NCI-H1436 (cell line): ENCODE measurements at regions not wholly inside any gene's neighbourhood (a gene's known extent, or its start where the extent isn't known, plus 50 kb on each side); places are given as distances from the start of the nearest gene placed in this dataset.

Experiments
- DNase-seq: peaks from one replicate; lab custom pipeline; 2025; lab: John Stamatoyannopoulos, UW

DNA sequence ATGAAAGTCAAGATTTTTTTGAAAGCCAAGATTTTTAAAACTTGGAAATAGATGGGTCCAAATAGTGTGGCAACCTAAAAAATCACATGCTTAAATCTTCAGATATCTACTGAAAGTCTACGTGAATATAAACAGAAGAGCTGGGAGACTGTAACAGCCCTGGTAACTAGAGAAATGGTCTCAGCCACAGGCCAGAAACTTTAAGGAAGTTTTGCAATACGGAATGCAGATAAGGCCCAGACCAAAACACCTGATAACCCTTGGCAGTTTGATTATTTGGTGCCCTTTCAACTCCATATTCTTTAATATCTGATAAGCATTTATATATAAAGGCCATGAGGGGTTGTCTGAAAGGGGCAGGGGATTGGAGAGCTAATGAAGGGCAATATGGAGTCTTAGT is 537.3 kb upstream of the TGFBR2 start:
- DNase-seq, result no peak

GRCh38 chr3:30073040-30073439 is 533.4 kb upstream of the TGFBR2 start:
- DNase-seq, result no peak

DNA sequence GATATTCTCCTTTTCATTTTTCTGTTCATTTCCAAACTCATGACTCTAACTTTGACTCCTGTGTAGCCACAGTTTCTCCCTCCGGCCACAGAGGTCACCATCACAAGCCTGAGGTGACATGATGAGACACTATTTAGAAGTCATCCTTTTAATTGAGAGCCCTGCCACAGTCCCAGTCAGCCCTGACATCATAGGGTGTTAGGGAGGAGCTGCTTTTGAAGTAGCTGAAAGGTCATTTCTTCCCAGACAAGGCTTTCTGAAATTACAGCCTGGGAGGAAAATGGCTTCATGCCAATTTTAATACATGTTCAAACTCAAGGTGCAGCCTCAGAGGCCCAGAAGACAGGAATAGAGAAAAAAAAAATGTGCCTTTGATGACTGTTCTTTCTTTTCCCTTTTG is 532.8 kb upstream of the TGFBR2 start:
- DNase-seq, result no peak

GRCh38 chr3:30075514-30075913 is 530.9 kb upstream of the TGFBR2 start:
- DNase-seq, result no peak

GRCh38 chr3:30076899-30077298 is 529.5 kb upstream of the TGFBR2 start:
- DNase-seq, result no peak

- no peak for DNase-seq
Measured at GRCh38 chr3:30077746-30078145, 528.7 kb upstream of the TGFBR2 start.

- DNase-seq, result no peak
Measured at GRCh38 chr3:30078736-30079135, 527.7 kb upstream of the TGFBR2 start.

- DNase-seq, result no peak
Measured at GRCh38 chr3:30081904-30082303, 524.5 kb upstream of the TGFBR2 start.

DNA sequence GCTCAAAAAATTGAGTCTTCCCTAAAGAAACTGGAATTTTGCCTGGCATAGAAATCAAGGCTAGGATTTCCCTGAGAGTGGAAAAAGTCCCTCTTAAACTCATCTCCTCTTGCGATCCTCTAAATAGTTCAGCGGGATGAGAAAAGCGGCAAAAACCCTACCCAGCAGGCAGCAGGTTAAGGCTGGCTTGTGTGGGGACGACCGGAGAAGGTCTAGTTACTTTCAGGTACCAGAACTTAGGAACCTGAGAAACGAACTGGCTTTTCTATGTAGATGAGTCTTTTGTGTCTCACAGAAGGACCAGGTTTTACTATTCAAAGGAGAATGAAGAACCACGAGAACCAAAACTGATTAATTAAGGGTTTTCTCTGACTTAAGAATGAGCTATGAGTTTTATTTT is 523.7 kb upstream of the TGFBR2 start:
- no peak for DNase-seq

- DNase-seq, result no peak
Measured at GRCh38 chr3:30083315-30083714, 523.1 kb upstream of the TGFBR2 start.

GRCh38 chr3:30084316-30084715 is 522.1 kb upstream of the TGFBR2 start:
- DNase-seq, result no peak

- DNase-seq, result no peak
Measured at GRCh38 chr3:30084971-30085403, 521.4 kb upstream of the TGFBR2 start.

GRCh38 chr3:30085486-30085885 is 520.9 kb upstream of the TGFBR2 start:
- no peak for DNase-seq

DNA sequence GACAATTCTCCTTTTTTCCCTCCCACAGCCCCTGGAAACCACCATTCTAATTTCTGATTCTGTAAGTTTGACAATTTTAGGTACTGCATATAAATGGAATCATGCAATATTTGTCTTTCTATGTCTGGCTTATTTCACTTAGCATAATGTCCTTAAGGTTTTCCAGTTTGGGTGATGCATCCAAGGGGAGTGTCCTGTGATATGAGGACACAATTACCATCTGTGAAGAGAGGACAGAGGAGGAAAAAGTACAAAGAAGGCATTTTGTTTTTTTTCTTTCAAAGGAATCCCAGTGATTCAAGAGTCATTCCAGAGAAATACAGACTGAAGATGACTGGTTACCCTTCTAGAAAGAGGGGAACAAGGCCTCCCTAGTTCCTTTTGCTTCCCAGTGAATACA is 514.7 kb upstream of the TGFBR2 start:
- no peak for DNase-seq

DNA sequence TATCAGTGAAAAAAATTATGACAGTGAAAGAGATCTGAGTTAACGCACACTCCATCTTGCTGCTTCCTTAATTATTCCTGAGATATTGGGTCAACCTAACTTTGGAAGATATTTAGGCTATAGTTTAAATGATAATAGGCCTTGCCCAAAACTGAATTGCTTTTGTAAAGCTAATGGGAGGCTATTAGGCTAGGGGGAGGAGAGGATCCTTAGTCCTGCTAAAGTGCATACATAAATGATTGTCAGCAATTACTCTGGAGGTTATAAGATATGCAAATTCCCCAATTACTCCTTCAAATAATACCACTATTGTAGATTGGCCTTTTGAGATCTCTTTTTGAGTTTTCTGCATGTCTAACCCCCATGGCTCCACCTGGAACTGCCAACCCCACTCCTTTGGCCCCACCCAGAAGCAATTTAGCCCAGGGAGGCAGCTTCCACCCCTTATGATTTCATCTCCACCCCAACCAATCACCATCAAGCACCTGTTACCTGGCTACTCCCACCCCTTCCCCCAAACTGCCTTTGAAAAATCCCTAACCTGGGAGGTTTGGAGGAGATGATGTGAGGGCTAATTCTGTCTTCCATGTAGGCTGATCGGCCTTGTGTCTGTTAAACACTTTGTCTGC is 509.3 kb upstream of the TGFBR2 start:
- DNase-seq, result no peak

DNA sequence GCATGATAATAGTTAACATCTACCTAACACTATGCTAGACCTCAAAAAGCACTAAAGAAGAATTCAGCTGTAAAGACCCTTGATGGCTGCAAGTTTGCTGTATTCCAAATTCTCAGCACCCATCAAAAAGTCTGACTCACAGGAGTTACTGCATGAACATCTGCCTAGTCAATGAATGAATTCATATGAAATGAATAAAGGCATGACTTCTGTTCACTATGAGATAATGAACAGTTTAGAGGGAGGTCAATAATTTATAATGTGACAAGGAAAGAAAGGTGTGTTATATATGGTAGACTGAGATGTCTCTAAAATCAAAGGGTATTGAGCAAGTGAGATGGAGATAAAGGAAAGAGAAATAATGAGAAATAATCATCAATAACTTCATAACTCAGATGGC is 508.2 kb upstream of the TGFBR2 start:
- no peak for DNase-seq

DNA sequence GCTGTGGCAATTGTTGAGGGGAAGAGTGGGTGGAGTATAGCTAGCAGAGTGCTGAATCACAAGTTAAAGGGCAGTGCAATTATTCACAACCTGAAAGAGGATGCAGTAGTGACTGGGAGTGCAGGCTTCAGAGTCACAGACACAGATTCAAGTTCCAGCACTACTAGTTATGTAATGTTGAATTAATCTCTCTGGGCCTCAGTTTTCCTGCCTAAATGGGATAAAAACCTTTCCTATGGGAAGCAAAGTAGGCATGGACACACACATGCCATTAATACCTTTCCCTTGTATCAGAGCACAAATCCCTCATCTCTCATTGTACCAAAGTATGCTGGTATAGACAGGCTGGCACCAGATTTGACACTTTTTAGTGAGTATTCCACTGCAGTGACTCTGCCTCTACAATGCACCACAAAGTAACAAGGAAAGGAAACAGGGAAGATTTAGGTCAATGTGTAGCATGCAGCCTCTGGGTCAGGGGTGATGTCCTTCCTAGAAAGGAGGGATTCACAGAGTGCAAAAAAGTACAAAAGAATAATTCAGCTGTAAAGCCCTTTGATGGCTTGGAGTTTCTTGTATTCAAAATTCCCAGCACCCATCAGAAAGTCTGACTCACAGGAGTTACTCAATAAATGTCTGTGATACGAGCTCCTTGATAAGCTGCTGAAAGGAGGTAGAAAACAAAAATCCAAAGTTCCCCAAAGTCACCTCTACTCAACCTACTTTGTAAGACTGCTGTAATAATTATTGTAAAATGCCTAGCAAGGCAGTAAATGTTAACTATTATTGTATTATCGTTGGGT is 507.5 kb upstream of the TGFBR2 start:
- no peak for DNase-seq

DNA sequence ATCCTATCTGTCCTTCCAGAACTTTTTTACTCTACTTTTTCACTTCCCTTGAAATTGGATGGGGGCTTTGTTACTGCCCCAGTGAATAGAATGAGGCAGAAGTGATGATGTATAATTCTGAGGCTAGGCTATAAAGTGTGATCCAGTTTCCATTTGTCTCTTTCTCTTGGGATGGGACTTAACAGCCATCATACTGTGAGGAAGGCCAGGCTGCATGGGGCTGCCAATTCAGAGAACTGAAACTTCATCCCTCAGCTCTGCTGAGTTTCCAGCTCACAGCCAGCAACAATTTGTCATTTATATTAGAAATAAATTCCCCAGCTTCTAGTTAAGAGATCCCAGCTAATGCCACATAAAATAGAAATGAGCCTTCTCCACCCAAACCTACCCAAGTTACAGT is 504.0 kb upstream of the TGFBR2 start:
- DNase-seq, result no peak

GRCh38 chr3:30103186-30103585 is 503.2 kb upstream of the TGFBR2 start:
- no peak for DNase-seq

DNA sequence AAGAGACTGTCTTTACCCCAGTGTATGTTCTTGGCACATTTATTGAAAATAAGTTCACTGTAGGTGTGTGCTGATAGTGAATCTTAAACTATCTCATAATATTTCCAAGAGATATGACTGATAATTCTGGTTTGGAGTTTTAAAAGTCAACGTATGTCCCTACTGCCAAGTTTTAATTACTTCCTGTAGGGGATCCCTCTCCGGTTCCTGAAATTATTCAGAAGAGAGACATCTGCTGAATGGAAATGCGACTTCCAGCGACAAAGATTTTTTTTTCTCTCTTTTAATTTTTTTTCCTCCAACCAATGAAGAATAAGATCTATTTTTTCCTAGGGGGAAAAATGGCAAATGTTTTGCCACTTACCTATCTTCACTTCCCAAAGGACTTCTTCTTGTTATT is 498.9 kb upstream of the TGFBR2 start:
- DNase-seq, result no peak

DNA sequence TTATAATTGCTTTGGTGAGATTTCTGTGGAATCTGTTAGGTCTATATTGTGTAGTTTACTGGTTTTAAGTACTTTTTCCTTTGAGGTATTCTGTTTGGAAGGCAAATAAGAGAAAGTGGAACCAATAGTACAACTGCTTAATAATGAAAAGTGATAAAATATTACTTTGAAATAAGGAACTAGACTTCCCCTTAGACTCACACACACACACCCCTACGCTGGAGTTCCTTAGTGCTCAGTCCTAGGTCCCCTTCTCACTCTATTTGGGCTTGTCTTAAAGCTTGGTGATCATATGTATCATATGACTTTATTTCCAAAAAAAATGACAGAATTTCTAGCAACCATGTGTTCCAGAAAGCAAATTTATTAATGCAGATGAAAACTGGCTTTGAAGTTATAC is 494.0 kb upstream of the TGFBR2 start:
- DNase-seq, result no peak

DNA sequence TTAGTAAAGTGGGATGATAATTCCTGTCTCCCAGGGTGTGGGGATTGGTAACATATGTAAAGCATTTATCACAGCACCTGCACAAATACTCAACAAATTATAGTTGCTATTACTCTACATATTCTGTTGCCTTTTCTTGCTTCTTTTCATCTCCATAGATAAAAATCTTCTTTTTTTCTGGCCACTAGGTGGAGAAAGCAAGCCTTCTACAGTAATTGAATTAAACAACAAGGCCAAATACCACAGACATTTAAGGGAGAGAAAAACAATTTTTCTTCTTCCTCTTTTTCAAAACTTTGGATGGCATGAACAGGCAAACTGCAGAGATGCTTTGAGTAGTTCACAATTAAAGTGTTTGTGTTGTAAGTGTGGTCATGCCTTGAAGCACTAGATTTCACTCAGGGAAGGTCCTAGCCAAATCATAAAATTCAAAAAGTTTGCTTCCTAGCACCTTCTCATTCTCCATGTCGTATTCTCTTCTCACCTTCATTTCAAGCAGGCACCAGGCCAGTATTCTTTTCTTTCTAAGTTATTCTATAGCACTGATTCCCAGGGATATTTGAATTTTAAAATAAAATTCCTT is 493.4 kb upstream of the TGFBR2 start:
- DNase-seq, result peak; percentile 7

GRCh38 chr3:30113906-30114305 is 492.5 kb upstream of the TGFBR2 start:
- no peak for DNase-seq
